HCT116 (cell line): ENCODE measurements at regions not wholly inside any gene's neighbourhood (a gene's known extent, or its start where the extent isn't known, plus 50 kb on each side); places are given as distances from the start of the nearest gene placed in this dataset.

Experiments
- ATAC-seq: fragments of 200-7000 bp; cut with Tn5 transposase; 2 replicates; pipeline ENCODE4 v1.9.1; 2020; ENCODE audit warnings: mild to moderate bottlenecking, moderate library complexity
- BruUV-seq: library from RNA; stranded (reverse); fragments of 400-500 nt; replicated peaks from 2 replicates; lab custom pipeline; 2021; lab: Mats Ljungman, UMichigan
- CTCF ChIA-PET: fragments of 300-600 bp; sonication (Branson Sonifier 250); formaldehyde crosslinking; loops from one replicate; lab custom pipeline; 2021; ENCODE audit warnings: antibody characterized with exemption; lab: Charles Lee
- POLR2A ChIA-PET: fragments of 300-600, 350-600 bp; sonication (Branson Sonifier 250); formaldehyde crosslinking; loops from one replicate; lab custom pipeline; 2021; ENCODE audit warnings: antibody characterized with exemption; lab: Charles Lee
- RAD21 ChIA-PET, 2 experiments: fragments of 300-600 bp; sonication (Branson Sonifier 250); formaldehyde crosslinking; loops; one replicate each; lab custom pipeline; 2023; ENCODE audit warnings: low total read pairs in 2 of 2; ENCODE audit not compliant: uncharacterized antibody in 2 of 2, unreplicated experiment in 2 of 2, low non-redundant PET in 1 of 2; lab: Charles Lee
- DNase-seq: peaks from one replicate; pipeline ENCODE4 v3.0.0-alpha.2; 2010; ENCODE audit warnings: low read depth, low spot score
- H2AFZ ChIP-seq: fragments of 200-600 bp; shearing (Covaris generic), sonication (generic); 2 replicates; pipeline ENCODE4 v1.6.1; 2017; ENCODE audit warnings: low read depth, mixed run types, mixed read lengths, antibody characterized with exemption, low read length; ENCODE audit not compliant: poor library complexity, severe bottlenecking
- H3K27ac ChIP-seq: 2 replicates; pipeline ENCODE4 v1.5.1; 2012; ENCODE audit warnings: low read depth, low read length
- H3K27me3 ChIP-seq: fragments of 200-600 bp; sonication (generic); 2 replicates; pipeline ENCODE4 v1.6.1; 2016; ENCODE audit warnings: mixed run types, low read length, mixed read lengths; ENCODE audit not compliant: insufficient read depth
- H3K36me3 ChIP-seq, 2 experiments: fragments of 200-500 bp in 1 of 2; fragments of 200-600 bp in 1 of 2; sonication (Bioruptor generic) in 1 of 2; sonication (generic) in 1 of 2; 2 replicates each; pipeline versions ENCODE4 v1.5.1 to v1.6.1; 2014 to 2016; ENCODE audit warnings: low read length in 2 of 2, inconsistent platforms in 1 of 2, mixed read lengths in 1 of 2, mixed run types in 1 of 2; ENCODE audit not compliant: insufficient read depth in 2 of 2, control insufficient read depth in 1 of 2
- H3K4me1 ChIP-seq, 2 experiments: fragments of 200-600 bp in 1 of 2; sonication (generic) in 1 of 2; 2 replicates each; pipeline versions ENCODE4 v1.5.1 to v1.6.1; 2012 to 2017; ENCODE audit warnings: low read length in 2 of 2, inconsistent platforms in 1 of 2, mild to moderate bottlenecking in 1 of 2, mixed read lengths in 1 of 2, mixed run types in 1 of 2, moderate library complexity in 1 of 2; ENCODE audit not compliant: insufficient read depth in 2 of 2, control insufficient read depth in 1 of 2
- H3K4me2 ChIP-seq: fragments of 200-600 bp; sonication (generic); 2 replicates; pipeline ENCODE4 v1.6.1; 2017; ENCODE audit warnings: mixed run types, low read length, mixed read lengths
- H3K4me3 ChIP-seq, 2 experiments: fragments of 200-600 bp in 1 of 2; sonication (generic) in 1 of 2; replicated peaks in 1 of 2; 2 replicates each; pipeline ENCODE4 v1.5.1; 2011 to 2016; ENCODE audit warnings: low read length in 2 of 2, control low read depth in 1 of 2, low read depth in 1 of 2, mild to moderate bottlenecking in 1 of 2, mixed read lengths in 1 of 2, mixed run types in 1 of 2
- H3K79me2 ChIP-seq: fragments of 200-600 bp; sonication (generic); 2 replicates; pipeline ENCODE4 v1.6.1; 2017; ENCODE audit warnings: mild to moderate bottlenecking, mixed run types, low read length, moderate library complexity, mixed read lengths; ENCODE audit not compliant: insufficient read depth
- H3K9ac ChIP-seq: fragments of 200-600 bp; sonication (generic); 2 replicates; pipeline ENCODE4 v1.6.1; 2016; ENCODE audit warnings: low read length, mixed read lengths
- H3K9me2 ChIP-seq: fragments of 200-600 bp; sonication (generic), shearing (Covaris generic); 2 replicates; pipeline ENCODE4 v1.6.1; 2017; ENCODE audit warnings: mixed run types, mild to moderate bottlenecking, moderate library complexity; ENCODE audit not compliant: insufficient read depth
- H3K9me3 ChIP-seq, 2 experiments: fragments of 200-500 bp in 1 of 2; fragments of 200-600 bp in 1 of 2; sonication (Bioruptor generic) in 1 of 2; sonication (generic) in 1 of 2; 2 replicates each; pipeline ENCODE4 v1.6.1; 2014 to 2017; ENCODE audit warnings: low read length in 2 of 2, mixed read lengths in 2 of 2, inconsistent platforms in 1 of 2, low read depth in 1 of 2, mild to moderate bottlenecking in 1 of 2, mixed run types in 1 of 2, moderate library complexity in 1 of 2; ENCODE audit not compliant: control insufficient read depth in 1 of 2, insufficient read depth in 1 of 2
- H4K20me1 ChIP-seq: fragments of 200-600 bp; sonication (generic), shearing (Covaris generic); 2 replicates; pipeline ENCODE4 v1.6.1; 2017; ENCODE audit warnings: mixed run types, mild to moderate bottlenecking, moderate library complexity; ENCODE audit not compliant: insufficient read depth
- POLR2A ChIP-seq: IDR thresholded peaks from 2 replicates; pipeline ENCODE4 v1.7.0; 2011; ENCODE audit warnings: borderline replicate concordance; ENCODE audit not compliant: insufficient read depth, insufficient read length; ENCODE audit errors: extremely low read depth
- SIN3A ChIP-seq: IDR thresholded peaks from 2 replicates; pipeline ENCODE4 v1.6.1; 2012; ENCODE audit warnings: low read depth
- SP1 ChIP-seq: IDR thresholded peaks from 2 replicates; pipeline ENCODE4 v1.6.1; 2012; ENCODE audit warnings: low read depth
- ZNF274 ChIP-seq: fragments of 200-500 bp; sonication (Bioruptor generic); IDR thresholded peaks from 2 replicates; pipeline ENCODE4 v1.6.1; 2014; ENCODE audit warnings: mild to moderate bottlenecking, low read depth, low read length, inconsistent platforms
- intact Hi-C: fragments of 100-400 bp; cut with micrococcal nuclease; formaldehyde crosslinking; loops from 2 replicates; pipeline ENCODE4 v1.10.0; 2022
- TF ChIP-seq, protein P1 (sequence below): IDR thresholded peaks from 2 replicates; pipeline ENCODE4 v1.6.1; 2012; ENCODE audit warnings: low read depth
- TF ChIP-seq, protein P2 (sequence below): IDR thresholded peaks from 2 replicates; pipeline ENCODE4 v1.6.1; 2011; ENCODE audit warnings: mild to moderate bottlenecking, low read length, moderate library complexity; ENCODE audit not compliant: insufficient replicate concordance; ENCODE audit errors: extremely low read depth
- TF ChIP-seq, protein P3 (sequence below): IDR thresholded peaks from 2 replicates; pipeline ENCODE4 v1.6.1; 2012

DNA sequence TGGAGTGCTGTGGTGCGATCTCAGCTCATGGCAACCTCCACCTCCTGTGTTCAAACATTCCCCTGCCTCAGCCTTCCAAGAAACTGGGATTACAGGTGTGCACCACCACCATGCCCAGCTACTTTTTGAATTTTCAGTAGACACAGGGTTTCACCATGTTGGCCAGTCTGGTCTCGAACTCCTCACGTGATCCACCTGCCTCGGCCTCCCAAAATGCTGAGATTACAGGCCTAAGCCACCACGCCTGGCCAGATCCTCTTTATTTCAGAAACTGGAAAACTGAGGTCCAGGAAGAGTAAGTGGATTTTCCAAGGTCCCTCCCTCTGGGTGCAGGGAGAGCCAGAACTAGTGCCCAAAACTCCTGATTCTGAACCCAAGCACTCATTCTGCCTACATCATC is 413.1 kb upstream of the AUTS2 start:
- no peak overlapping the region for H3K9ac ChIP-seq
- DNase-seq (no peak), ATAC-seq (no peak)
- no peak overlapping the region for H3K4me2 ChIP-seq
- H3K4me3 ChIP-seq = no peak overlapping the region
- no peaks in the 10 kb centered on the region for H3K4me1 ChIP-seq
- no peak overlapping the region for H3K27ac ChIP-seq
- H3K9me3 ChIP-seq = peaks cover 5 to 14% of the 10 kb centered on the region in 2 experiments; a peak in 2 of 4 replicates
- H2AFZ ChIP-seq = no peak overlapping the region
- no TSS peak for BruUV-seq
- TF ChIP-seq, protein P1, sequence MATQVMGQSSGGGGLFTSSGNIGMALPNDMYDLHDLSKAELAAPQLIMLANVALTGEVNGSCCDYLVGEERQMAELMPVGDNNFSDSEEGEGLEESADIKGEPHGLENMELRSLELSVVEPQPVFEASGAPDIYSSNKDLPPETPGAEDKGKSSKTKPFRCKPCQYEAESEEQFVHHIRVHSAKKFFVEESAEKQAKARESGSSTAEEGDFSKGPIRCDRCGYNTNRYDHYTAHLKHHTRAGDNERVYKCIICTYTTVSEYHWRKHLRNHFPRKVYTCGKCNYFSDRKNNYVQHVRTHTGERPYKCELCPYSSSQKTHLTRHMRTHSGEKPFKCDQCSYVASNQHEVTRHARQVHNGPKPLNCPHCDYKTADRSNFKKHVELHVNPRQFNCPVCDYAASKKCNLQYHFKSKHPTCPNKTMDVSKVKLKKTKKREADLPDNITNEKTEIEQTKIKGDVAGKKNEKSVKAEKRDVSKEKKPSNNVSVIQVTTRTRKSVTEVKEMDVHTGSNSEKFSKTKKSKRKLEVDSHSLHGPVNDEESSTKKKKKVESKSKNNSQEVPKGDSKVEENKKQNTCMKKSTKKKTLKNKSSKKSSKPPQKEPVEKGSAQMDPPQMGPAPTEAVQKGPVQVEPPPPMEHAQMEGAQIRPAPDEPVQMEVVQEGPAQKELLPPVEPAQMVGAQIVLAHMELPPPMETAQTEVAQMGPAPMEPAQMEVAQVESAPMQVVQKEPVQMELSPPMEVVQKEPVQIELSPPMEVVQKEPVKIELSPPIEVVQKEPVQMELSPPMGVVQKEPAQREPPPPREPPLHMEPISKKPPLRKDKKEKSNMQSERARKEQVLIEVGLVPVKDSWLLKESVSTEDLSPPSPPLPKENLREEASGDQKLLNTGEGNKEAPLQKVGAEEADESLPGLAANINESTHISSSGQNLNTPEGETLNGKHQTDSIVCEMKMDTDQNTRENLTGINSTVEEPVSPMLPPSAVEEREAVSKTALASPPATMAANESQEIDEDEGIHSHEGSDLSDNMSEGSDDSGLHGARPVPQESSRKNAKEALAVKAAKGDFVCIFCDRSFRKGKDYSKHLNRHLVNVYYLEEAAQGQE = no peak
- TF ChIP-seq ZNF274 = no peak
- intact Hi-C loops = no loop called here
- ChIA-PET RAD21 (no interaction called here), CTCF (no interaction called here), POLR2A (no interaction called here)
- no peaks in the 10 kb centered on the region for H3K27me3 ChIP-seq
- no peaks in the 10 kb centered on the region for H3K36me3 ChIP-seq
- no peaks in the 10 kb centered on the region for H3K9me2 ChIP-seq
- H3K79me2 ChIP-seq = no peaks in the 10 kb centered on the region
- H4K20me1 ChIP-seq = no peaks in the 10 kb centered on the region

DNA sequence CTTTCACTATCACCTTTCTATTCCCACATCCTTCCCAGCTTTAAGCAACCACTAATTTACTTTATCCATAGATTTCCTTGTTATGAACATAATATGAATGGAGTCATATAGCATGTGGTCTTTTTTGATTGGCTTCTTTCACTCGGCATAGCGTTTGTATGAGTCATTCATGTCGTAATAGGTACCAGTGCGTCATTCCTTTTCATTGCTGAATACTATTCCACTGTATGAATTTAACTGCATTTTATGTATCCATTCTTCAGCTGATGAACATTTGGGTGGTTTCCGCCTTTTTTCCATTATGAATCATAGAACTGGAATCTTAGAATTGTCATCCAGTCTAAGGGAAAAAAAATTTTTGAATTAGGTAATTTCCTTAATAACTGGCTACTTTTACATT is 411.3 kb upstream of the AUTS2 start:
- no peak overlapping the region for H3K9ac ChIP-seq
- H3K9me2 ChIP-seq = no peaks in the 10 kb centered on the region
- RAD21 ChIA-PET = no interaction called here
- H3K9me3 ChIP-seq = peaks cover 5 to 14% of the 10 kb centered on the region in 2 experiments; a peak in 2 of 4 replicates
- no peaks in the 10 kb centered on the region for H4K20me1 ChIP-seq
- ATAC-seq = no peak
- TF ChIP-seq, protein P2, sequence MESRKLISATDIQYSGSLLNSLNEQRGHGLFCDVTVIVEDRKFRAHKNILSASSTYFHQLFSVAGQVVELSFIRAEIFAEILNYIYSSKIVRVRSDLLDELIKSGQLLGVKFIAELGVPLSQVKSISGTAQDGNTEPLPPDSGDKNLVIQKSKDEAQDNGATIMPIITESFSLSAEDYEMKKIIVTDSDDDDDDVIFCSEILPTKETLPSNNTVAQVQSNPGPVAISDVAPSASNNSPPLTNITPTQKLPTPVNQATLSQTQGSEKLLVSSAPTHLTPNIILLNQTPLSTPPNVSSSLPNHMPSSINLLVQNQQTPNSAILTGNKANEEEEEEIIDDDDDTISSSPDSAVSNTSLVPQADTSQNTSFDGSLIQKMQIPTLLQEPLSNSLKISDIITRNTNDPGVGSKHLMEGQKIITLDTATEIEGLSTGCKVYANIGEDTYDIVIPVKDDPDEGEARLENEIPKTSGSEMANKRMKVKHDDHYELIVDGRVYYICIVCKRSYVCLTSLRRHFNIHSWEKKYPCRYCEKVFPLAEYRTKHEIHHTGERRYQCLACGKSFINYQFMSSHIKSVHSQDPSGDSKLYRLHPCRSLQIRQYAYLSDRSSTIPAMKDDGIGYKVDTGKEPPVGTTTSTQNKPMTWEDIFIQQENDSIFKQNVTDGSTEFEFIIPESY = no peak
- no peak for TF ChIP-seq SIN3A
- no peak for TF ChIP-seq SP1
- TF ChIP-seq POLR2A = no peak
- TF ChIP-seq, protein P3, sequence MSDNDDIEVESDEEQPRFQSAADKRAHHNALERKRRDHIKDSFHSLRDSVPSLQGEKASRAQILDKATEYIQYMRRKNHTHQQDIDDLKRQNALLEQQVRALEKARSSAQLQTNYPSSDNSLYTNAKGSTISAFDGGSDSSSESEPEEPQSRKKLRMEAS = no peak
- no TSS peak for BruUV-seq
- no peaks in the 10 kb centered on the region for H3K36me3 ChIP-seq
- H3K27ac ChIP-seq = no peak overlapping the region
- CTCF ChIA-PET = no interaction called here
- POLR2A ChIA-PET = no interaction called here
- no peaks in the 10 kb centered on the region for H3K79me2 ChIP-seq
- no peak overlapping the region for H3K4me3 ChIP-seq
- no peak overlapping the region for H2AFZ ChIP-seq
- no peaks in the 10 kb centered on the region for H3K27me3 ChIP-seq
- no peaks in the 10 kb centered on the region for H3K4me1 ChIP-seq
- intact Hi-C loops = no loop called here
- H3K4me2 ChIP-seq = no peak overlapping the region
- DNase-seq = no peak
